LHCN-M2 (cell line): ENCODE measurements at regions not wholly inside any gene's neighbourhood (a gene's known extent, or its start where the extent isn't known, plus 50 kb on each side); places are given as distances from the start of the nearest gene placed in this dataset.
A peak's percentile ranks its signal among the peaks of the same experiment; 100 is the strongest.

Experiments used
- DNase-seq: peaks from one replicate; pipeline ENCODE4 v3.0.0-alpha.2; 2012; ENCODE audit warnings: low read depth

- DNase-seq, result peak; percentile 69
Observed at GRCh38 chr6:82015043-82015442, 232.5 kb downstream of the IBTK start.

GRCh38 chr6:82013561-82014530, 233.7 kb downstream of the IBTK start:
- peak; percentile 83 for DNase-seq

- peak; percentile 48 for DNase-seq
Observed at GRCh38 chr6:82006027-82006738, 241.4 kb downstream of the IBTK start.

- no peak for DNase-seq
Observed at GRCh38 chr6:82000551-82000950, 247.0 kb downstream of the IBTK start.

GRCh38 chr6:81999826-82000225, 247.3 kb upstream of the TENT5A start:
- DNase-seq, result no peak

- DNase-seq, result peak; percentile 37
Observed at GRCh38 chr6:81999270-81999669, 246.8 kb upstream of the TENT5A start.

GRCh38 chr6:81998432-81998831, 246.0 kb upstream of the TENT5A start:
- peak; percentile 90 for DNase-seq

- DNase-seq, result peak; percentile 90
Observed at GRCh38 chr6:81997090-81997926, 244.8 kb upstream of the TENT5A start.

- peak; percentile 89 for DNase-seq
Observed at GRCh38 chr6:81996414-81996813, 243.9 kb upstream of the TENT5A start.

GRCh38 chr6:81995548-81996289, 243.2 kb upstream of the TENT5A start:
- DNase-seq, result peak; percentile 72

- DNase-seq, result no peak
Observed at GRCh38 chr6:81988871-81989270, 236.4 kb upstream of the TENT5A start.

- DNase-seq, result no peak
Observed at GRCh38 chr6:81988446-81988845, 236.0 kb upstream of the TENT5A start.

GRCh38 chr6:81987293-81987692, 234.8 kb upstream of the TENT5A start:
- no peak for DNase-seq

GRCh38 chr6:81985191-81985590, 232.7 kb upstream of the TENT5A start:
- peak; percentile 39 for DNase-seq

- DNase-seq, result no peak
Observed at GRCh38 chr6:81984599-81984998, 232.1 kb upstream of the TENT5A start.

- DNase-seq, result peak; percentile 80
Observed at GRCh38 chr6:81981812-81982211, 229.3 kb upstream of the TENT5A start.

GRCh38 chr6:81979767-81980166, 227.3 kb upstream of the TENT5A start:
- no peak for DNase-seq

- no peak for DNase-seq
Observed at GRCh38 chr6:81979329-81979728, 226.8 kb upstream of the TENT5A start.

GRCh38 chr6:81978230-81978629, 225.7 kb upstream of the TENT5A start:
- DNase-seq, result peak; percentile 32

- no peak for DNase-seq
Observed at GRCh38 chr6:81977486-81977885, 225.0 kb upstream of the TENT5A start.

GRCh38 chr6:81969814-81970213, 217.3 kb upstream of the TENT5A start:
- no peak for DNase-seq
